Right lung (tissue), 2 donors: ENCODE measurements at regions not wholly inside any gene's neighbourhood (a gene's known extent, or its start where the extent isn't known, plus 50 kb on each side); places are given as distances from the start of the nearest gene placed in this dataset.
"Not testable (repeated sequence)": the region's sequence is repeated elsewhere in the genome, so short reads cannot be mapped to it uniquely, and the experiment has no call there.

ENCODE experiments used
- DNase-seq, 2 donors: peaks; one replicate each; pipeline ENCODE4 v3.0.0-alpha.2; 2013

DNA sequence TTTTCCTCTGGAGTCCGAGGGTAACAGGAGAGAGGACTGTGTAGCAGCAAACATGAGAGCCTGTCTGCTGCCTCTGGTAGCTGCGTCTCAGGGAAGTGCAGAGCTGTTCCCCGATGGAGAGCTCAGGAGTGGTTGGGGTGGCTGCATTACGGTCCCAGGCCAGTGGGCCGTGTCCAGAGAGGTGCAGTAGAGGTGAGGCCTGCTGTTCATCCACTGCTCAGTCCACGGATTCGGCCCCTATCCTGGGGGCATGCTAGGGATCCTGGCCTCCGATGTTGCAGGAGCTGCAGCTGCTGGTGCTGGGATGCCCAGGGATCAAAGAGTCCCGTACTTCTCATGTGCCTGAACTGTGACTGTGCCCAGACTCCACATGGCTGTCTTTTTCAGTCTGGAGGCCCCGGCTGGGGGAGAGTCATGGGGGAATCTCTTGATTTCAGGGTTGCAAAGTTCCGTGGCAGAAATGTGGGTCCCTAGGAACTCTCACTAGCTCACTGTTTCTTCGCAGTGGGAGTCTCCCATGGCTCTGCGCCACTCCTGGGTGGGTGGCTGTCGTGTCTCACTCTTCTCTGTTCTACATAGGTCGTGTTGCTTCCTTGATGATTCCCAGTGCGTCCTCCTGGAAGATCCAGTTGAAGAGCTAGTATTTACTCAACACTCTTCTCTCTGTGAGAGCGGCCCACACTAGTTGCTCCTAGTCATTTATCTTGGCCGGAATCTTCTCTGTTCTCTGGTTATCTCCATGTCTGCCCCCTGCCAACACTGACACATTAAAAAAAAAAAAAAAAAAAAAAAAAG lies 109.5 kb upstream of the CENPE start:
- DNase-seq: peak in 1 of 2 donors; percentile 12

GRCh38 chr4:103306870-103307375 lies 108.8 kb upstream of the CENPE start:
- DNase-seq: peak; percentile 51 to 56

DNA sequence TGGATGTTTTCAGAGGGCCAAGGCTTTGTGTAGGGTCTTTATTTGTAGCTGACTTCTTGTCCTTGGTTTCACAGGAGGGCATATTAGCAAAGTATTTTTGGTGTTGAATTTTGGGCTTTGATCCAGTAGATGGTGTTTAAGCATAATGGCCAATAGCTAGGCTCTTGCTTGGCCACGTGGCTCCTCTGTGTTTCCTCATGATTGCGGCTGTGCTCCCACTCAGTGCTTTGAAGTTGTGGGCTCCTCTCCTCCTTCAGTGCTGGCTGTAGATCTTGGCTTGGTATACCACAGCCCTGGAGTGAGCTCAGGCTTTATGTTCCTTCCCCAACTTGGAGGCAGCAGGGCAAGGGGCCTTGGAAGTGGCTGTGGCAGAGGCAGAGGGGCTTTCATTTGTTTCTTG lies 107.2 kb upstream of the CENPE start:
- DNase-seq: no peak

DNA sequence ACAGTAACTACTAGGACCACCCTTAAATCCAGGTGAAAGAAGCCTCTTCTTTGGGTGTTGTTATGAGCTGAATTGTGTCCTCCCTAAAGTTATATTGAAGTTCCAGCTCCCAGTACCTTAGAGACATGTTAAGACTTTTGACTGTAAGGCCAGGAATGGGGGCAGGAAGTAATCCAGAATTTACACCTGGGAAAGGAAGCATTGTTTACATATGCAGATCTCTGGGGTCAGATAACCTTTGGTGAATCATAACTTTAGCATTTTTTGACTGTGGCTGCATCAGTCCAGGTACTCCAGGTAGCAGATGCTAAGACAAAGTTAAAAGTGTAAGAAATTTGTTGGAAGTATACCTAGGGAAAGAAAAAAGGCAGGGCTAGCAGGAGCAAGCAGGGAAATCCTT lies 104.9 kb upstream of the CENPE start:
- no peak for DNase-seq

DNA sequence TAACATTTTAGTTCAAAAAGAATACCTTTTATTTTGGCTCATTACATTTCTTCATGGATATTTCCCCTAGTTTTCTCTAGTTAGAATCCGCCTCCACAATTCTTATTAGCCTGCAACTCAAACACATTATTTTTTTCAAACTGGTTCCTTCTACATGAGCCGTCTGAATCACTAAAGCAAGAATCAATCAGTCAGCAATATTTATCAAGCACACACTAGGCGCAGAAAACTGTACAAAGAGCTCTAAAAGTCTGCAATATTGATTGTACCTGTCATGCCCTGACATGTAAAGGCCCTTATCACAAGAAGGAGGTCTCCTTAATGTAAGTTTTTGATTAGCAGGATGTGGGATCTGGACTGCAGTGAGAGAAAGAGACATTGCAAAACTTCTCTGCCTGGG lies 94.8 kb upstream of the CENPE start:
- DNase-seq: no peak

DNA sequence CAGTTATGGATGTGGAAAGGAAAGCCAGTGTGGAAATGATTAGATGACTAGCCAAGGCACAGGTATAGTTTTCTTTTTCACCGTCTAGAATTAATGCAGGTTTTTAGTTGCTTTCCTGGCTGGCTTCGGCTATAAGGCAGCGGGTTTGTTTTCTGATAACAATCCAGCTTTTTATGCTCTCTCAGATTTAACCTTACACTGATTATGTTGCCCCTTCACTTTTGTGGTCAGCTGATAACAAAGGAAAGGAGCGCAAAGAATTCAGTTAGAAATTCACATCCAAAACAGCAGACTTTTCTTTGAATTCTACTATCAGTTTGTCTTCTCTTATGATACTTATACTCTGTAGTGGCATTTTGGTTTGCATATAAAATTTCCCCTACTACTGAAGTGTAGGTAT lies 94.2 kb upstream of the CENPE start:
- DNase-seq: no peak

GRCh38 chr4:103289186-103289585 lies 91.0 kb upstream of the CENPE start:
- DNase-seq: no peak

DNA sequence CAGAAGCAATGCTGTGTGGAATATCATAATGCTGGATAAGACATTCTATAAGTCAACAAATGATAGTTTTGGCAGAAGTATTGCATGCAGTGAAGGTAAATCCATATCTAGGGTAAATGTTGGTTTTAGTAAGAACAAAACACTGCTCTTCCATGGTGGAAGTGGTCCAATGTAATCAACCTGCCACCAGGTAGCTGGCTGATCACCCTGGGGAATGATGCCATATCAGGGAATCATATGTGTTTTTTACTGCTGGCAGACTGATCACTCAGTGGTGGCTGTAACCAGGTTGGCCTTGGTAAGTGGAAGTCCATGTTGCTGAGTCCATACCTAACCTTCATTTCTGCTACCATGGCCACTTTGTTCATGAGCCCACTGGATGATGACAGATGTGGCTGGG lies 74.0 kb upstream of the CENPE start:
- no peak for DNase-seq

GRCh38 chr4:103268746-103269145 lies 70.6 kb upstream of the CENPE start:
- DNase-seq: no peak

DNA sequence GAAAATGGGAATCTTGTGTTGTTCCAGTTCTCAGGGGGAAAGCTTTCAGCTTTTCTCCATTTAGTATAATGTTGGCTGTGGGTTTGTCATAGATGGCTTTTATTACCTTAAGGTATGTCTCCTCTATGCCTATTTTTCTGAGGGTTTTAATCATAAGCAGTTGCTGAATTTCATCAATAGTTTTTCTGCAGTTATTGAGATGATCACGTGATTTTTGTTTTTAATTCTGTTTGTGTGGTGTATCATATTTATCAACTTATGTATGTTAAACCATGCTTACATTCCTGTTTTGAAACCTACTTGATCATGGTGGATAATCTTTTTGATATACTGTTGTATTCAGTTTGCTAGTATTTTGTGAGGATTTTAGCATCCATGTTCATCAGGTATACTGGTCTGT lies 66.8 kb upstream of the CENPE start:
- no peak for DNase-seq

DNA sequence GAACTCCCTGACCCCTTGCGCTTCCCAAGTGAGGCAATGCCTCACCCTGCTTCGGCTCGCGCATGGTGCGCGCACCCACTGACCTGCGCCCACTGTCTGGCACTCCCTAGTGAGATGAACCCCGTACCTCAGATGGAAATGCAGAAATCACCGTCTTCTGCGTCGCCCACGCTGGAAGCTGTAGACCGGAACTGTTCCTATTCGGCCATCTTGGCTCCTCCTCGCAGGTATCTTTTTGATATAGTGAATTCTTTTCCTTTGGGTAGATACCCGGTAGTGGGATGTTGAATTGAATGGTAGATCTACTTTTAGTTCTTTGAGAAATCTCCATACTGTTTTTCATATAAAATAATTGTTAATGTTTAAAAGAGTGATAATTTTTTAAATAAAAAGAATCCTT lies 57.9 kb upstream of the CENPE start:
- DNase-seq: not testable (repeated sequence)
